T follicular helper cell (primary cell): ENCODE measurements at regions not wholly inside any gene's neighbourhood (a gene's known extent, or its start where the extent isn't known, plus 50 kb on each side); places are given as distances from the start of the nearest gene placed in this dataset.

Source experiments
- DNase-seq: peaks from one replicate; pipeline ENCODE4 v3.0.0-alpha.2; 2020; ENCODE audit warnings: low read depth

DNA sequence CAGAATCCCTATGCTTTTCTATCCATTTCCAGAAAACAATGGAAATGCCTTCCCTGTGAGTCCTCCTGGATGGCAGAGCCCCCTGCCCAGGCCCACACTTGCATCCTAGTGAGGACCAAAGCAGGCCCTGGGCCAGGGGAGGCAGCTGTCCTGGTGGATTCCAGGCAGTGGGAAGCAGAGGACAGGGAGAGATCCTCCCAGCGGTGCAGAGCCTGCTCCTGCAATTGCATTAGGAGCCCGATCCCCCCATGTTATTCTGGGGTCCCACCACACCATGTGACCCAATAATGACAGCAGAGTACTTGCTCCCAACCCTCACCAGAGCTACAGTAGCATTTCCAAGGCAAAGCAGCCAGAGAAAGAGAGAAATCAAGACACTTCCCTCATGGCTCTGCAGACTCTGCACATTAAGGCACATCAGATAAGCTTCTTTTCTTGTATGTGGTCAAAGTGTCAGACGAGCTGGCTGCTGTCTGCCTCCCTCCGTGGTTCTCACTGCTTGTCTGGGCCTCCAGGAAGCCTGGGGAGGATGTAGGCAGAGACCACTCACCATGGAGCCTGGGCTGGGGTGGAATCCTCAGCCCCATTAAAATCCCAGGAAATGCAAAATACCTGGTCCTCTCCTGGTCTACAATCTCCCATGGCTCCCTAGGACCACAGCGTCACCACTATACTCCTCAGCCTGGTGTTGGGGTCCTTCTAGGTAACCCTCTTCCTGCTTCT, 54.9 kb upstream of the RUNX3 start:
- no peak for DNase-seq

DNA sequence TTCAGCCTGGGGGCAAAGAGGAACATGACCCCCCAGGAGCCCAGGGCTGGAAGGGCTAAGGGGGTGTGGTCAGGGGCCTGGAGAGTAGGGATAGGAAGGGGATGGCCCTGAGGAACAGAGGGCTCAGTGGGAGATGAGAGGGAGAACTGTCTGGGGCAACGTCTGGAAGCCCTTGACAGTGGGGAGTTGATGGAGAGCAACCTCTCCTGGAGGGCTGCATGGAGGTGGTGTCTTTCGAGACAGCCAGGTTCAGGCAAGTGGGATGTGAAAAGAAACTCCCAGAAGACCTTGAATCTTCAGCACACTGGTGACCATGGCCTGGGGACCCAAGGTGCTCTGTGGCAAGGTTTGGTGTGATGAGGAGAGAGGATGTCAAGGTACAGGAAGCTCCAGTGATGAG, 54.2 kb upstream of the RUNX3 start:
- DNase-seq = no peak

DNA sequence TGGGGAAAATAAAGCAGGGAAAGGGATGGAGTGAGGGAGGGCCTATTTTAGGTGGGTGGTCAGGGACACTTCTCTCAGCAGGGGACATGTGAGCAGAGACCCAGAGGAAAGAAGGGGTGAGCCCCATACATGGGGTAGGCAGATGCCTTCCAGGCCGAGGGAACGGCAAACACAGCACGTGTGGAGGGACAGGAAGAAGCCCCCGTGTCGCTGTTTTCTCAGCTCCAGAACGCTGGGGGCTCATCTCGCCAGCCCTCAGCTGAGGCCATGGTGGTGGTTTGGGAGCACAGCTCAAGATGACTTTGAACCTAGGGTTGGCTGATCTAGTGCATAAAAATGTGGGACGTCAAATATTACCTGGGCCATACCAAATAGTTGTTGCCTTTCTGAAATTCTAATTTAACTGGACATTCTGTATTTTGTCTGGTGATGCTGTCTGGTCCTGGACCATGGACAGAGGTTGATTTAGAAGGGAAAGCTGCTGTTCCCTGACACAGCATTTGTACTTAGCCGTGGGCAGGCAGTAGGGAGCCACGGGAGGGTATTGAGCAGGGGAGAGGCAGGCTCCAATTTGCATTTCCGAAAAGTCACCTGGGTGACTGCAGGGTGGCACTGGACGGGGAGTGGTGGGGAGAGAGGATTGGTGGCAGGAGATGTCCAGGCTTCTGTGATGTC, 53.1 kb upstream of the RUNX3 start:
- DNase-seq = no peak

DNA sequence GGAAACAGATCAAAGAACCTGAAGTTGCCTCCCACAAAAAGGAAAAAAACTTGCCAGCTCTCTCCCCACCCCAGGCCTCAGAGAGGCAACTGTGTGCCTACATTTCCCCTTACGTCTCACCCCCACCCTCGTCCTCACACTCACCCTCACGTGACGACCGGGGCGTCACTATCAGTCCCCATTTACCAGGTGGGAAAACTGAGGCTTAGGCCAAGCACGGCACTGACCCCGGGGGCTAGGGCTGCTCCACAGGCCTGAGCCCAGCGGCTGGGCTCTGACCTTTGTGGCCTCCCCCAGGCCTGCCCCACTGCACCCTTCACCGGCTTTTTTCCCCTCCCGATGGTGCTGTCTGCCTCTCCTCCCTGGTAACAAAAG, 51.5 kb upstream of the RUNX3 start:
- DNase-seq = peak; percentile 33

DNA sequence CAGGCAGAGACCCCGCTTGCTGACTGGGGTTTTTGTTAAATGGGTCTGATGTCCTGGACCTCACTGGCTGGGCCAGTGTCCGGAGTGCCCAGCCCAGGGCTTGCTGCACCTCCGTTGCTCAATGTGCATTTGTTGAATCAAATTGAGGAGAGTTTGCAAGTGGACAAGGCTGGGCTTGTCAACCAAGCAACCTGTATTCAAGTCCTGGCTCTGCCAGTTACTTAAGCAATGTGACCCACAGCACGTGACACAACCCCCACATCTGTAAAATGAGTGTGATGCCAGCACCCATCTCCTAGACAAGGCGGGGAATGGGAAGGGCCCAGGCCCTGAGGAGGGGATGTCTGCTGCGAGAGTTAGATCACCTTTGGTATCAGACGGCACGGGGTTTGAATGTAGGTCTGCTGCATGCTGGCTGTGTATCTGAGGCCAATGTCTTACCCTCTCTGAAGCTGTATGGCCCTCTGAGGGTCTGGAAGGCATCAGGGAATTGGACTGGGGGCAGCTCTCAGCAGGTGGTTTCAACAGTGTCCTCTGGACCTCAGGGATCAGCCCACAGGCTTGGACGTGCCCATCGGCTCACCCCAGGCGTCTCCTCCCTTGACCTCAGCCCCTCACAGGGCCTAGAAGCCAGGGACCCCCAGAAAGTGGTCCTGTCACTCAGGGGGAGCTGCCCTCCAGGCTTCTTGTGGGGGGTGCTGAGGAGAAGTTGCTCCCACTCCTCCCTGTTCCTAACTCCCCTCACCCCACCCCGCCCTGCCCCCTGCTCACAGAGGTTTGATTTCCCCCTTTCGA, 51.0 kb upstream of the RUNX3 start:
- no peak for DNase-seq
